Thyroid gland (tissue), 4 donors: ENCODE measurements at regions not wholly inside any gene's neighbourhood (a gene's known extent, or its start where the extent isn't known, plus 50 kb on each side); places are given as distances from the start of the nearest gene placed in this dataset.

ENCODE experiments used
- DNase-seq, 2 donors: peaks; one replicate each; pipeline ENCODE4 v3.0.0-alpha.2; 2019
- H3K27ac ChIP-seq, 3 donors: fragments of 200-600 bp; sonication (generic); 1 replicate in 2 of 3; 2 replicates in 1 of 3; pipeline ENCODE4 v1.5.1; 2016 to 2019; ENCODE audit warnings: mild to moderate bottlenecking in 1 of 3, moderate library complexity in 1 of 3
- H3K27me3 ChIP-seq: fragments of 200-600 bp; sonication (generic); one replicate; pipeline ENCODE4 v1.5.1; 2019
- H3K36me3 ChIP-seq, 2 donors: fragments of 200-600 bp; sonication (generic); one replicate each; pipeline ENCODE4 v1.5.1; 2016 to 2019
- H3K4me1 ChIP-seq, 2 donors: fragments of 200-600 bp; sonication (generic); one replicate each; pipeline ENCODE4 v1.5.1; 2017 to 2019
- H3K4me3 ChIP-seq, 3 donors: fragments of 200-600 bp; sonication (generic); replicated peaks in 1 of 3; 1 replicate in 2 of 3; 2 replicates in 1 of 3; pipeline ENCODE4 v1.5.1; 2016; ENCODE audit warnings: mild to moderate bottlenecking in 1 of 3
- H3K9me3 ChIP-seq: fragments of 200-600 bp; sonication (generic); one replicate; pipeline ENCODE4 v1.5.1; 2017
- CTCF ChIP-seq, 6 experiments: fragments of 200-600 bp in 3 of 6; fragments of 450-650 bp in 3 of 6; sonication (generic) in 3 of 6; IDR thresholded peaks; one replicate each; pipeline ENCODE4 v1.5.1; 2016 to 2019; ENCODE audit warnings: antibody characterized with exemption in 6 of 6, mild to moderate bottlenecking in 2 of 6, inconsistent platforms in 1 of 6, moderate library complexity in 1 of 6
- POLR2A ChIP-seq, 2 donors: fragments of 450-650 bp; IDR thresholded peaks; one replicate each; pipeline ENCODE4 v1.6.1; 2017; ENCODE audit warnings: antibody characterized with exemption in 2 of 2, mild to moderate bottlenecking in 2 of 2, moderate library complexity in 1 of 2
- WGBS, 2 donors: methylation state at CpG; one replicate each; pipeline ENCODE4 v1.1.5; 2017; 5-methylcytosine and 5-hydroxymethylcytosine counted together
- intact Hi-C: fragments of 100-400 bp; cut with DNase I; formaldehyde crosslinking; loops from one replicate; pipeline ENCODE4 v1.15.1; 2023

- TF ChIP-seq CTCF (IDR thresholded peaks at IDR 0.05) (no peak), POLR2A (IDR thresholded peaks at IDR 0.05) (no peak)
- Histone ChIP-seq H3K9me3 (no peaks in the 10 kb centered on the region), H3K36me3 (no peaks in the 10 kb centered on the region), H3K27me3 (no peaks in the 10 kb centered on the region), H3K4me3 (no peak overlapping the region), H3K27ac (no peak overlapping the region), H3K4me1 (peaks cover 0 to 4% of the 10 kb centered on the region in 2 donors)
- 89 to 95% methylated on average over 16 to 19 of the region's 19 CpGs for WGBS, 2 donors
- no peak for DNase-seq
- intact Hi-C loops: no loop called here
These were observed 366.0 kb downstream of the BRD1 start for GRCh38 chr22:49461674-49462073.

- H3K4me1 ChIP-seq: peaks cover 0 to 4% of the 10 kb centered on the region in 2 donors
- TF ChIP-seq POLR2A (IDR thresholded peaks at IDR 0.05) (no peak), CTCF (IDR thresholded peaks at IDR 0.05) (no peak)
- no peak overlapping the region for H3K4me3 ChIP-seq
- H3K9me3 ChIP-seq: no peaks in the 10 kb centered on the region
- peak; percentile 23 to 29 for DNase-seq
- 15 to 24% methylated on average over 14 to 15 of the region's 15 CpGs for WGBS, 2 donors
- intact Hi-C loops: no loop called here
- no peak overlapping the region for H3K27ac ChIP-seq
- H3K36me3 ChIP-seq: no peaks in the 10 kb centered on the region
- H3K27me3 ChIP-seq: no peaks in the 10 kb centered on the region
These were observed 366.9 kb downstream of the BRD1 start for GRCh38 chr22:49460592-49461281.

GRCh38 chr22:49460091-49460490 is 367.6 kb downstream of the BRD1 start:
- Histone ChIP-seq H3K9me3 (no peaks in the 10 kb centered on the region), H3K27ac (no peak overlapping the region), H3K27me3 (no peaks in the 10 kb centered on the region), H3K4me3 (no peak overlapping the region), H3K4me1 (peaks cover 0 to 4% of the 10 kb centered on the region in 2 donors), H3K36me3 (no peaks in the 10 kb centered on the region)
- 76% methylated on average over 5 of the region's 5 CpGs for WGBS, 2 donors
- no peak for TF ChIP-seq CTCF (IDR thresholded peaks at IDR 0.05)
- TF ChIP-seq POLR2A (IDR thresholded peaks at IDR 0.05): no peak
- no peak for DNase-seq
- intact Hi-C loops: no loop called here

- DNase-seq: no peak
- intact Hi-C loops: no loop called here
- no peaks in the 10 kb centered on the region for H3K9me3 ChIP-seq
These were observed 369.0 kb downstream of the BRD1 start for GRCh38 chr22:49458708-49459099.

More at GRCh38 chr22:49458708-49459099, 369.0 kb downstream of the BRD1 start:
- Histone ChIP-seq H3K4me3 (no peak overlapping the region), H3K4me1 (no peaks in the 10 kb centered on the region), H3K36me3 (no peaks in the 10 kb centered on the region), H3K27me3 (no peaks in the 10 kb centered on the region), H3K27ac (no peak overlapping the region)
- TF ChIP-seq CTCF (IDR thresholded peaks at IDR 0.05): no peak
- no peak for TF ChIP-seq POLR2A (IDR thresholded peaks at IDR 0.05)
- WGBS, 2 donors: 80 to 91% methylated on average over 9 to 12 of the region's 15 CpGs
